ENCODE measurements at regions not wholly inside any gene's neighbourhood (a gene's known extent, or its start where the extent isn't known, plus 50 kb on each side); places are given as distances from the start of the nearest gene placed in this dataset.

- TF ChIP-seq CTCF (IDR thresholded peaks at IDR 0.05; ENCODE audit: control extremely low read depth in 1 of 3, insufficient read depth in 1 of 3, low read depth in 1 of 3, low read length in 3 of 3), result no peak
- TF ChIP-seq CREB1 (IDR thresholded peaks at IDR 0.05), result no peak
- TF ChIP-seq JUND (IDR thresholded peaks at IDR 0.05; ENCODE audit: low read length), result no peak
- TF ChIP-seq CHD1 (IDR thresholded peaks at IDR 0.05; ENCODE audit: low read depth, low read length), result no peak
- TF ChIP-seq HDAC6 (IDR thresholded peaks at IDR 0.05; ENCODE audit: low read depth, low read length), result no peak
- TF ChIP-seq RNF2 (IDR thresholded peaks at IDR 0.05; ENCODE audit: borderline replicate concordance, low read depth, low read length, missing control alignments, poor library complexity, severe bottlenecking), result no peak
- no peak for TF ChIP-seq TEAD4 (IDR thresholded peaks at IDR 0.05; ENCODE audit: low read depth, low read length)
- no peak for TF ChIP-seq FOSL1 (IDR thresholded peaks at IDR 0.05; ENCODE audit: insufficient read depth, low read depth, low read length)
These were observed 156.3 kb upstream of the TSHZ3 start (continued) for GRCh38 chr19:31505596-31505910.
